ENCODE measurements at regions not wholly inside any gene's neighbourhood (a gene's known extent, or its start where the extent isn't known, plus 50 kb on each side); places are given as distances from the start of the nearest gene placed in this dataset.

GRCh38 chr6:105603788-105604586 lies 201.1 kb upstream of the PREP start:
- TF ChIP-seq, protein P1, sequence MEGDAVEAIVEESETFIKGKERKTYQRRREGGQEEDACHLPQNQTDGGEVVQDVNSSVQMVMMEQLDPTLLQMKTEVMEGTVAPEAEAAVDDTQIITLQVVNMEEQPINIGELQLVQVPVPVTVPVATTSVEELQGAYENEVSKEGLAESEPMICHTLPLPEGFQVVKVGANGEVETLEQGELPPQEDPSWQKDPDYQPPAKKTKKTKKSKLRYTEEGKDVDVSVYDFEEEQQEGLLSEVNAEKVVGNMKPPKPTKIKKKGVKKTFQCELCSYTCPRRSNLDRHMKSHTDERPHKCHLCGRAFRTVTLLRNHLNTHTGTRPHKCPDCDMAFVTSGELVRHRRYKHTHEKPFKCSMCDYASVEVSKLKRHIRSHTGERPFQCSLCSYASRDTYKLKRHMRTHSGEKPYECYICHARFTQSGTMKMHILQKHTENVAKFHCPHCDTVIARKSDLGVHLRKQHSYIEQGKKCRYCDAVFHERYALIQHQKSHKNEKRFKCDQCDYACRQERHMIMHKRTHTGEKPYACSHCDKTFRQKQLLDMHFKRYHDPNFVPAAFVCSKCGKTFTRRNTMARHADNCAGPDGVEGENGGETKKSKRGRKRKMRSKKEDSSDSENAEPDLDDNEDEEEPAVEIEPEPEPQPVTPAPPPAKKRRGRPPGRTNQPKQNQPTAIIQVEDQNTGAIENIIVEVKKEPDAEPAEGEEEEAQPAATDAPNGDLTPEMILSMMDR (IDR thresholded peaks at IDR 0.05; ENCODE audit: low read depth, low read length, missing control alignments): no peak
- DNase-seq (ENCODE audit: low read depth): no peak
- H3K4me3 ChIP-seq (ENCODE audit: low read depth, low read length): no peak overlapping the region
- in situ Hi-C loops (cut with HindIII; ENCODE audit: low sequenced_read_pairs): no loop called here

DNA sequence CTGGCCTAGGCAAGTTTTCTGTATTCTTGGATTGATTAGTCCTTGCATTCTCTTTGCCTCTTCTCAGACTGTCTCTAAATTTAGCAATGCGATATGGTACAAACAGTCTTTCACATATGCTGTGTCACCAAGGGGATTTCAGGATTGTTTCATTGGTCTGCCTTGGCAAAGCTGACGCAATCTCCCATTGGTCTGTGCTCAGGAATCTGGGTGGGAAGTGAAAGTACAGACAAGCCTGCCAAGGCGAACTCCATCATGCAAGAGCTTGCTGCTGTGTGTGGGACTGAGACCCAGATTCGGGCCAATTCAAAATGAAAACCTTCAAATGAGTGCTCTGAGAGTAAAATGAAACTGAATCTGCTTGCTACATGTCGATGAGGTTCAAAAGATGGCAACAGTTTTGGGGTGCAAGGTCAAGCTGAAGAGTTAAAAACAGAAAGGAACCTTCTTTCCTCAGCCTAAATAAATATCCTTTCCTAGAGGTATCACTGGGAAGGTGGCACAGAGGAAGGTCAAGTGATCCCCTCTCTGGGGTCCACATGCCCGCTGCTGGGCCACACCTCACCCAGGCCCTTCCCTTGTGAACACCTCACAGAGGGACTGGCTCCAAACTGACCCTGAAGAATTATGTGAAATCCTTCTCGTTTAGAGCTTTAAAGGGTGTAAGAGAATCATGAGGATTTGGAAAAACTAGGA lies 198.8 kb upstream of the PREP start:
- TF ChIP-seq, protein P1 (IDR thresholded peaks at IDR 0.05; ENCODE audit: low read depth, low read length, missing control alignments): no peak
- no peak overlapping the region for H3K4me3 ChIP-seq (ENCODE audit: low read depth, low read length)
- in situ Hi-C loops (cut with HindIII; ENCODE audit: low sequenced_read_pairs): no loop called here
- DNase-seq (ENCODE audit: low read depth): peak; percentile 87

DNA sequence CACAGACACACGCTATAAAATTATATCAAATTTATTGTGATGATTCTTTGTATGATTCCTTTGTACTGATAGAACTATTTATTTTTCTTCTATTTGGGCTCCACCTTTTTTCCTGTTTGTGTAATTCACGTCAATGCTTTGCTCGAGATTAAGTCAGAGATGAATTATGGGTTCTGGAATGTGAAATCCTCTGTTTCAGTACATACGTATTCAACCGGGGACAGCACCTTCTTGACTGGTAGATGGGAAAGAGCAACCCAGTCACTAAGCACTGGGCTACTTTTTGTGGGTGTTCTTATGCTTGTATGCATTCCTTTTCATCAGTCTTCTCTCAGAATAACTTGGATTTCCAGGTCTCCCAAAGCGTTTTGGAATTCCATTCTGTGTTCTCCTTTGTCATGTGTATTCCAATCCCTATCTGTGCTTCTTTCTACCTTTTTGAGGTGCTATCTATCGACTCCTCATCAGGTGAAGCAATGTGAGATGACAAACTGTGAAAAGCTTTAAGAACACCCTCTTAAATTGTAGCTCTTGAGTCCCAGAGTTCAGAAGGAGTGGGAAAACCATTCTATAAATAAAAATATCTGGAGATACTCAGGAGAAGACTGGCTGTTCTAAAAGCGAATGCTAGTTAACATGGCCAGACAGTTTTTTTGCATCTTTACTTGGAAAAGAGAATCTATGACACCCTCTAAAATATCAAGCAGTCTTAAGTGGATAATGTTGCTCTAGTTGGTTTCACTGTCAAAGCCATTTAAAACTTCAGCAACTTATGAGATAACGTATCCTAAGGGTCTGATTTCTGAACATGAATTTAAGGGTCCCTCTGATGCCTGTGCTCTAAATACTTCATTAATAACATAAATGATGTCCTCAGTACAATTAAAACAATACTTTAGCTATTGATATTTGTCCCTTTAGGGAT lies 197.7 kb upstream of the PREP start:
- TF ChIP-seq, protein P1 (IDR thresholded peaks at IDR 0.05; ENCODE audit: low read depth, low read length, missing control alignments): no peak
- DNase-seq (ENCODE audit: low read depth): no peak
- in situ Hi-C loops (cut with HindIII; ENCODE audit: low sequenced_read_pairs): no loop called here
- no peak overlapping the region for H3K4me3 ChIP-seq (ENCODE audit: low read depth, low read length)

GRCh38 chr6:105598264-105598663 lies 195.4 kb upstream of the PREP start:
- H3K4me3 ChIP-seq (ENCODE audit: low read depth, low read length): no peak overlapping the region
- no peak for DNase-seq (ENCODE audit: low read depth)
- in situ Hi-C loops (cut with HindIII; ENCODE audit: low sequenced_read_pairs): no loop called here
- TF ChIP-seq, protein P1 (IDR thresholded peaks at IDR 0.05; ENCODE audit: low read depth, low read length, missing control alignments): no peak

DNA sequence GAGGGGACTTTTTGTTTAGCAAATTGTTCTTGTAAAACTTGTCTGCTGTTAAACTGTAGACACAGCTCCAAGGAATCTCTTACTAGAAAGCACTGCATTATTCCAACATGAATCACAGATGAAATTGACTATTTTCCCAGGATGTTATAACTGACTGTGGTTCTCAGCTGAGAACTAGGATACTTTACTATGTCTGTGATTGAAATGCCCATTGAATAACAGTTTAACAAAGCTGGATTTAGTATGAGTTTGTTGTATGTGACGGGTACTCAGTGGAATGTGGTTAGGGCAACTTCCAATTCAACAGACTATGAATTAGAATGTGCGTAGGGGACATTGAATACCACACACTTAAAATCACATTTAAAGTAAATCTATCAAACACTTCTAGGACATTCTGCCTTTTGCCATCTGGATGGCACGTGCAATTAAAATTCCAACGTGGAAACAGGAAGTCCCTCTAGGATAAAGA lies 193.4 kb upstream of the PREP start:
- TF ChIP-seq, protein P1 (IDR thresholded peaks at IDR 0.05; ENCODE audit: low read depth, low read length, missing control alignments): no peak
- in situ Hi-C loops (cut with HindIII; ENCODE audit: low sequenced_read_pairs): no loop called here
- peak; percentile 94 for DNase-seq (ENCODE audit: low read depth)
- H3K4me3 ChIP-seq (ENCODE audit: low read depth, low read length): no peak overlapping the region

- TF ChIP-seq, protein P1 (IDR thresholded peaks at IDR 0.05; ENCODE audit: low read depth, low read length, missing control alignments): no peak
- in situ Hi-C loops (cut with HindIII; ENCODE audit: low sequenced_read_pairs): no loop called here
- no peak overlapping the region for H3K4me3 ChIP-seq (ENCODE audit: low read depth, low read length)
- DNase-seq (ENCODE audit: low read depth): no peak
These were observed 192.9 kb upstream of the PREP start for GRCh38 chr6:105595829-105596228.
